CD4-positive, CD25-positive, alpha-beta regulatory T cell (primary cell): ENCODE measurements at regions not wholly inside any gene's neighbourhood (a gene's known extent, or its start where the extent isn't known, plus 50 kb on each side); places are given as distances from the start of the nearest gene placed in this dataset.

Experiments
- ATAC-seq, 2 donors: fragments of 150-1000 bp; cut with Tn5 transposase; one replicate each; pipeline ENCODE4 v1.10.0; 2021; ENCODE audit warnings: low read depth in 2 of 2, moderate number of reproducible peaks in 2 of 2, moderate library complexity in 1 of 2
- DNase-seq, 3 donors: peaks; one replicate each; pipeline versions ENCODE4 v3.0.0 to v3.0.0-alpha.2; 2012 to 2022; ENCODE audit warnings: mixed read lengths in 1 of 3
- H3K27ac ChIP-seq: one replicate; pipeline ENCODE4 v1.7.0; 2013; ENCODE audit warnings: mild to moderate bottlenecking, low read length; ENCODE audit not compliant: insufficient read depth, poor library complexity, severe bottlenecking
- H3K27me3 ChIP-seq: one replicate; pipeline ENCODE4 v1.7.0; 2013; ENCODE audit warnings: low read length; ENCODE audit not compliant: control insufficient read depth, insufficient read depth
- H3K36me3 ChIP-seq: one replicate; pipeline ENCODE4 v1.7.0; 2013; ENCODE audit warnings: mild to moderate bottlenecking, low read length, moderate library complexity; ENCODE audit not compliant: control insufficient read depth, insufficient read depth
- H3K4me1 ChIP-seq: 2 replicates; pipeline ENCODE4 v1.7.0; 2013; ENCODE audit warnings: mild to moderate bottlenecking, low read length; ENCODE audit not compliant: insufficient read depth, control insufficient read depth, poor library complexity, severe bottlenecking
- H3K4me3 ChIP-seq: one replicate; pipeline ENCODE4 v1.7.0; 2013; ENCODE audit warnings: low read depth, mild to moderate bottlenecking, low read length, moderate library complexity
- H3K9me3 ChIP-seq, 2 experiments: 1 replicate in 1 of 2; 2 replicates in 1 of 2; pipeline ENCODE4 v1.7.0; 2013; ENCODE audit warnings: low read length in 2 of 2, mild to moderate bottlenecking in 1 of 2, moderate library complexity in 1 of 2; ENCODE audit not compliant: control insufficient read depth in 2 of 2
- H3K27ac Mint-ChIP-seq, 3 donors: one replicate each; pipeline ENCODE4 v1.8.0; 2020 to 2022; ENCODE audit warnings: mild to moderate bottlenecking in 3 of 3, mixed read lengths in 3 of 3, moderate library complexity in 2 of 3
- H3K27me3 Mint-ChIP-seq: one replicate; pipeline ENCODE4 v1.8.0; 2022; ENCODE audit warnings: mild to moderate bottlenecking, mixed read lengths
- H3K36me3 Mint-ChIP-seq: one replicate; pipeline ENCODE4 v1.8.0; 2020; ENCODE audit warnings: mixed read lengths
- H3K4me1 Mint-ChIP-seq, 4 donors: one replicate each; pipeline ENCODE4 v1.8.0; 2020 to 2022; ENCODE audit warnings: mixed read lengths in 4 of 4, mild to moderate bottlenecking in 1 of 4
- H3K4me3 Mint-ChIP-seq, 4 donors: one replicate each; pipeline ENCODE4 v1.8.0; 2020 to 2022; ENCODE audit warnings: mild to moderate bottlenecking in 4 of 4, mixed read lengths in 4 of 4, moderate library complexity in 3 of 4
- H3K9me3 Mint-ChIP-seq, 7 donors: one replicate each; pipeline ENCODE4 v1.8.0; 2020 to 2022; ENCODE audit warnings: mixed read lengths in 7 of 7, mild to moderate bottlenecking in 3 of 7, moderate library complexity in 2 of 7

- H3K9me3 Mint-ChIP-seq: no peaks in the 10 kb centered on the region
- H3K27ac Mint-ChIP-seq: no peak overlapping the region
These were observed 169.3 kb upstream of the RAI14 start for GRCh38 chr5:34486849-34487158.

GRCh38 chr5:34487159-34487879 is 168.8 kb upstream of the RAI14 start:
- no peak overlapping the region for H3K27ac Mint-ChIP-seq
- peaks cover 0 to 3% (median 0%) of the 10 kb centered on the region in 4 donors for H3K4me1 Mint-ChIP-seq
- H3K9me3 Mint-ChIP-seq: no peaks in the 10 kb centered on the region
- no peaks in the 10 kb centered on the region for H3K9me3 ChIP-seq
- no peak overlapping the region for H3K27ac ChIP-seq
- H3K27me3 Mint-ChIP-seq: peaks cover 29% of the 10 kb centered on the region
- H3K4me3 ChIP-seq: no peak overlapping the region
- ATAC-seq (no peak), DNase-seq (no peak)
- H3K4me1 ChIP-seq: peaks cover 3% of the 10 kb centered on the region
- H3K36me3 ChIP-seq: no peaks in the 10 kb centered on the region
- H3K27me3 ChIP-seq: peaks cover 2% of the 10 kb centered on the region
- H3K4me3 Mint-ChIP-seq: no peak overlapping the region
- no peaks in the 10 kb centered on the region for H3K36me3 Mint-ChIP-seq

More at GRCh38 chr5:34486849-34487158, 169.3 kb upstream of the RAI14 start:
- Histone ChIP-seq H3K4me3 (no peak overlapping the region), H3K27ac (no peak overlapping the region), H3K36me3 (no peaks in the 10 kb centered on the region), H3K27me3 (peaks cover 2% of the 10 kb centered on the region), H3K9me3 (no peaks in the 10 kb centered on the region), H3K4me1 (peaks cover 3% of the 10 kb centered on the region)
- Mint-ChIP-seq H3K36me3 (no peaks in the 10 kb centered on the region), H3K4me3 (no peak overlapping the region), H3K4me1 (peaks cover 0 to 3% (median 0%) of the 10 kb centered on the region in 4 donors), H3K27me3 (peaks cover 31% of the 10 kb centered on the region)
- DNase-seq: no peak
- no peak for ATAC-seq

GRCh38 chr5:34487956-34488355 is 168.2 kb upstream of the RAI14 start:
- no peaks in the 10 kb centered on the region for H3K36me3 Mint-ChIP-seq
- H3K9me3 ChIP-seq: no peaks in the 10 kb centered on the region
- DNase-seq (no peak), ATAC-seq (no peak)
- no peak overlapping the region for H3K27ac ChIP-seq
- H3K4me3 ChIP-seq: no peak overlapping the region
- no peaks in the 10 kb centered on the region for H3K36me3 ChIP-seq
- H3K9me3 Mint-ChIP-seq: no peaks in the 10 kb centered on the region
- H3K27me3 ChIP-seq: peaks cover 2% of the 10 kb centered on the region
- peaks cover 29% of the 10 kb centered on the region for H3K27me3 Mint-ChIP-seq
- peaks cover 0 to 3% (median 0%) of the 10 kb centered on the region in 4 donors for H3K4me1 Mint-ChIP-seq
- H3K4me3 Mint-ChIP-seq: no peak overlapping the region
- no peak overlapping the region for H3K27ac Mint-ChIP-seq
- H3K4me1 ChIP-seq: peaks cover 3% of the 10 kb centered on the region

GRCh38 chr5:34488984-34489383 is 167.1 kb upstream of the RAI14 start:
- no peak overlapping the region for H3K4me3 Mint-ChIP-seq

GRCh38 chr5:34490506-34491250 is 165.4 kb upstream of the RAI14 start:
- Histone ChIP-seq H3K4me3 (no peak overlapping the region), H3K27me3 (peaks cover 2% of the 10 kb centered on the region), H3K27ac (no peak overlapping the region), H3K4me1 (peaks cover 3% of the 10 kb centered on the region), H3K9me3 (no peaks in the 10 kb centered on the region), H3K36me3 (no peaks in the 10 kb centered on the region)
- no peak overlapping the region for H3K27ac Mint-ChIP-seq
- peaks cover 0 to 3% (median 0%) of the 10 kb centered on the region in 4 donors for H3K4me1 Mint-ChIP-seq
- ATAC-seq (no peak), DNase-seq (no peak)
- H3K4me3 Mint-ChIP-seq: no peak overlapping the region
- peaks cover 23% of the 10 kb centered on the region for H3K27me3 Mint-ChIP-seq
- H3K36me3 Mint-ChIP-seq: no peaks in the 10 kb centered on the region
- H3K9me3 Mint-ChIP-seq: no peaks in the 10 kb centered on the region

More at GRCh38 chr5:34488984-34489383, 167.1 kb upstream of the RAI14 start:
- ATAC-seq (no peak), DNase-seq (no peak)
- Histone ChIP-seq H3K4me1 (peaks cover 3% of the 10 kb centered on the region), H3K4me3 (no peak overlapping the region), H3K9me3 (no peaks in the 10 kb centered on the region), H3K27me3 (peaks cover 2% of the 10 kb centered on the region), H3K36me3 (no peaks in the 10 kb centered on the region), H3K27ac (no peak overlapping the region)
- no peak overlapping the region for H3K27ac Mint-ChIP-seq
- peaks cover 29% of the 10 kb centered on the region for H3K27me3 Mint-ChIP-seq
- peaks cover 0 to 3% (median 0%) of the 10 kb centered on the region in 4 donors for H3K4me1 Mint-ChIP-seq
- H3K9me3 Mint-ChIP-seq: no peaks in the 10 kb centered on the region
- H3K36me3 Mint-ChIP-seq: no peaks in the 10 kb centered on the region

- Mint-ChIP-seq H3K36me3 (no peaks in the 10 kb centered on the region), H3K4me1 (peaks cover 0 to 1% (median 0%) of the 10 kb centered on the region in 4 donors), H3K27ac (no peak overlapping the region), H3K27me3 (peaks cover 18% of the 10 kb centered on the region), H3K9me3 (no peaks in the 10 kb centered on the region), H3K4me3 (no peak overlapping the region)
- ATAC-seq (no peak), DNase-seq (no peak)
- H3K4me1 ChIP-seq: peaks cover 2% of the 10 kb centered on the region
- H3K27me3 ChIP-seq: peaks cover 2% of the 10 kb centered on the region
- H3K27ac ChIP-seq: no peak overlapping the region
- H3K36me3 ChIP-seq: no peaks in the 10 kb centered on the region
- H3K9me3 ChIP-seq: no peaks in the 10 kb centered on the region
- no peak overlapping the region for H3K4me3 ChIP-seq
These were observed 164.9 kb upstream of the RAI14 start for GRCh38 chr5:34491251-34491620.

GRCh38 chr5:34494111-34494755 is 161.9 kb upstream of the RAI14 start:
- Mint-ChIP-seq H3K4me3 (no peak overlapping the region), H3K27me3 (peaks cover 1% of the 10 kb centered on the region), H3K27ac (no peak overlapping the region), H3K4me1 (peaks cover 0 to 2% (median 0%) of the 10 kb centered on the region in 4 donors), H3K9me3 (no peaks in the 10 kb centered on the region), H3K36me3 (no peaks in the 10 kb centered on the region)
- no peaks in the 10 kb centered on the region for H3K27me3 ChIP-seq
- no peak overlapping the region for H3K27ac ChIP-seq
- DNase-seq (no peak), ATAC-seq (no peak)
- no peak overlapping the region for H3K4me3 ChIP-seq
- no peaks in the 10 kb centered on the region for H3K9me3 ChIP-seq
- H3K36me3 ChIP-seq: no peaks in the 10 kb centered on the region
- no peaks in the 10 kb centered on the region for H3K4me1 ChIP-seq
